NT2/D1 (cell line): ENCODE measurements at regions not wholly inside any gene's neighbourhood (a gene's known extent, or its start where the extent isn't known, plus 50 kb on each side); places are given as distances from the start of the nearest gene placed in this dataset.

ENCODE experiments used
- YY1 ChIP-seq: IDR thresholded peaks from 2 replicates; pipeline ENCODE4 v1.6.1; 2011; ENCODE audit not compliant: insufficient read length, insufficient read depth
- ZNF274 ChIP-seq: IDR thresholded peaks from 2 replicates; pipeline ENCODE4 v1.6.1; 2011; ENCODE audit warnings: mild to moderate bottlenecking, low read depth, low read length

DNA sequence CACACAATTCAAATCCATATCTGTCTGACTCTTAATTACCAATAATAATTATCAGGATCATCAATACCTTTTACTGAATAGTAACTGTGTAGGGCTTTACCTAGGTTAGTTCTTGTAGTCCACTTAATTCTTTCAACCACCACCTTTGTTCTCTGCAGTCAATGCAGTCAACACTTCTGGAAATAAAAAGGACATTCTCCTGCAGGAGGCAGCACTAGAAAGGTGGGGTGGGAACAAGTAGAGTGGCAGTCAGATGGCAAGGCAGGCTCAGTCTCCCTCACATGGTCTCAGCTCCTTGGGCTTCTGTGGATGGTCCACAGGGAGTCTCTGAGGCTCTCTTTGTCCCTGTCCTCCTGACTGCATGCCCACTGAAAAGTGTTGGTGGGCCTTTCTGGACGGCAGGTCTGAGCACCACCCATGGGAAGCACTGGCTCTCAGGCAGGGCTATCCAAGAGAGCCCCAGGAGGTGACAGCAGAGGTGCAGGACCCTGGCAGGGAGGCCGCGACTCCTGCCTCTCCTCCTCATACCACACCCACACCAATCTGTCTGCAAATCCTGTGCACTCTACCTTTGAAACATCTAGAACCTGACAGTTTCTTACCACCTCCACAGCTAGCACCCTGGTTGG is 237.3 kb downstream of the FOXD2 start:
- no peak for TF ChIP-seq ZNF274
- no peak for TF ChIP-seq YY1
